ENCODE measurements at regions not wholly inside any gene's neighbourhood (a gene's known extent, or its start where the extent isn't known, plus 50 kb on each side); places are given as distances from the start of the nearest gene placed in this dataset.

DNA sequence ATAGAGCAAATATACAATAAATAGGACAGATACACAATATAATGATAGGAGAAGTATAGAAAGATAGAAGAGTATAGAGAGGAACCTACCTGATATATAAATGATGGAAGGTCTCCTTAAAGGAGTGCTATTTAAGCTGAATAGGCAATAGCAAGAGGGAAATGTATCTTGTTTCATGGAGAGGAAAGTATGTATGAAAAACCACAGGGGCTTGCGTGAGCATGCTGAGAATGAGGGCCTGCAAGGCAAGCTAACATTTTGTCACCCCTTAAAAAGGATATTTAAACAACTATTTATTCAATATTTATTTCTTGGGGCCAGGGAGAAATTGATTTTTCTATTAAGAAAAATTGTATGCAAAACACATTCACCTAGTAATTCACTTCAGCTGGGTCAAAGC, 150.9 kb upstream of the ZRANB2 start:
- Histone ChIP-seq H3K27me3 (no peaks in the 10 kb centered on the region), H3K36me3 (replicated peaks in 1 of 2) (no peaks in the 10 kb centered on the region), H3K9me3 (replicated peaks in 1 of 3) (no peaks in the 10 kb centered on the region), H3K4me1 (replicated peaks in 1 of 2) (no peaks in the 10 kb centered on the region), H3K27ac (no peak overlapping the region), H3K4me3 (no peak overlapping the region)
- WGBS, 4 donors: 85 to 95% (median 92%) methylated on average over 1 of the region's 1 CpG
- intact Hi-C loops (cut with DNase I): no loop called here
- DNase-seq: no peak
- TF ChIP-seq, protein P1, sequence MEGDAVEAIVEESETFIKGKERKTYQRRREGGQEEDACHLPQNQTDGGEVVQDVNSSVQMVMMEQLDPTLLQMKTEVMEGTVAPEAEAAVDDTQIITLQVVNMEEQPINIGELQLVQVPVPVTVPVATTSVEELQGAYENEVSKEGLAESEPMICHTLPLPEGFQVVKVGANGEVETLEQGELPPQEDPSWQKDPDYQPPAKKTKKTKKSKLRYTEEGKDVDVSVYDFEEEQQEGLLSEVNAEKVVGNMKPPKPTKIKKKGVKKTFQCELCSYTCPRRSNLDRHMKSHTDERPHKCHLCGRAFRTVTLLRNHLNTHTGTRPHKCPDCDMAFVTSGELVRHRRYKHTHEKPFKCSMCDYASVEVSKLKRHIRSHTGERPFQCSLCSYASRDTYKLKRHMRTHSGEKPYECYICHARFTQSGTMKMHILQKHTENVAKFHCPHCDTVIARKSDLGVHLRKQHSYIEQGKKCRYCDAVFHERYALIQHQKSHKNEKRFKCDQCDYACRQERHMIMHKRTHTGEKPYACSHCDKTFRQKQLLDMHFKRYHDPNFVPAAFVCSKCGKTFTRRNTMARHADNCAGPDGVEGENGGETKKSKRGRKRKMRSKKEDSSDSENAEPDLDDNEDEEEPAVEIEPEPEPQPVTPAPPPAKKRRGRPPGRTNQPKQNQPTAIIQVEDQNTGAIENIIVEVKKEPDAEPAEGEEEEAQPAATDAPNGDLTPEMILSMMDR (IDR thresholded peaks at IDR 0.05): no peak
- TF ChIP-seq POLR2A (IDR thresholded peaks at IDR 0.05): no peak

DNA sequence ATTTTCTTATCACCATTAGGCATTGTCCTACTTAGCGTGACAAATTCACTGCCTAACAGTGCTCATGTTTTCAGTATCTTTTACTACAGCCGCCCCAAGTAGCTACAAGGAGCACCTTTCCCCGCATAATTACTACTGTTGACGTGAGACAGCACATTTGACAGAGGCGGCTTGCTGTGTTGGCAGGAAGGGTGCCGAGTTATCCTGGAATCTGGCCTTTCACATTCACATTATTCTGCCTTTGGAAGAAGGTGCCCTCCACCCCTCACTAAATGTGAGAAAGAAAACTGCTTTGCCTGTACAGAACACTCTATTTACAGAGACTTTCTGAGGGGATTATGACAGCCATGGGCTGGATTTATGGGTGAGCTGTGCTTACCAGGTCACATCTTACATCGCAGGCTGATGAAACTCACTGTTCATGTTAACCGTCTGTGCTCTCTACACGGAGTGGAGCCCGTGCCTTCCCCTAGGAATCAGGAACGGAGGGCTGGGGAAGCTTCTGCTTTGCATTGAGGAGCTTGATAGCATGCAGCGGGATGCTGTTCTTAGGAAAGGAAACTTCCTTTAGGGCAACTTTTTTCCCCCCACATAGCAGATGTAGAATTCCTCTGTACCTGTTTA, 148.0 kb upstream of the ZRANB2 start:
- intact Hi-C loops (cut with DNase I): no loop called here
- H3K4me3 ChIP-seq: no peak overlapping the region
- H3K27ac ChIP-seq: no peak overlapping the region
- WGBS, 4 donors: 46 to 56% (median 52%) methylated on average over 12 of the region's 12 CpGs
- H3K4me1 ChIP-seq (replicated peaks in 1 of 2): no peaks in the 10 kb centered on the region
- no peak for TF ChIP-seq POLR2A (IDR thresholded peaks at IDR 0.05)
- TF ChIP-seq, protein P1 (IDR thresholded peaks at IDR 0.05): no peak
- no peak for DNase-seq
- H3K9me3 ChIP-seq (replicated peaks in 1 of 3): no peaks in the 10 kb centered on the region
- no peaks in the 10 kb centered on the region for H3K36me3 ChIP-seq (replicated peaks in 1 of 2)
- H3K27me3 ChIP-seq: no peaks in the 10 kb centered on the region

DNA sequence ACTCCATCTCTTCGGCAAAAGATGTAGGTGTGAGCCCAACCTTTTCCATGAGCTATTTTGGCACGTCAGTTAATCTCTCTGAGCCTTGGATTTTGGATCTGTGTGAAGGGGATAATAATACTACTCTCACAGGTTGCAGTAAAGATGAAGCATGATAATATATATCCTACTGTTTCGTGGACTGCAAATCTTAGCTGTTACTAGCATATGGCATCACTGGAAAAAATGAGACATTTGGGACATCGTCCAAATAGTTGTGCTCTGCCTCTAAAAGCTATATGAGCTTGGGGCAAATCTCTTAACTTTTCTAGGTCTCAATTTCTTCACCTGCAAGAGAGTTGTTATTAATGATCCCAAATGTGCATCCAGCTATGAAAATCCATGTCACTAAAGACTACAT, 147.4 kb upstream of the ZRANB2 start:
- Histone ChIP-seq H3K27ac (no peak overlapping the region), H3K27me3 (no peaks in the 10 kb centered on the region), H3K9me3 (replicated peaks in 1 of 3) (no peaks in the 10 kb centered on the region), H3K4me3 (no peak overlapping the region), H3K36me3 (replicated peaks in 1 of 2) (no peaks in the 10 kb centered on the region), H3K4me1 (replicated peaks in 1 of 2) (no peaks in the 10 kb centered on the region)
- no peak for DNase-seq
- WGBS, 4 donors: 73 to 92% (median 78%) methylated on average over 4 of the region's 4 CpGs
- intact Hi-C loops (cut with DNase I): no loop called here
- TF ChIP-seq, protein P1 (IDR thresholded peaks at IDR 0.05): no peak
- no peak for TF ChIP-seq POLR2A (IDR thresholded peaks at IDR 0.05)

DNA sequence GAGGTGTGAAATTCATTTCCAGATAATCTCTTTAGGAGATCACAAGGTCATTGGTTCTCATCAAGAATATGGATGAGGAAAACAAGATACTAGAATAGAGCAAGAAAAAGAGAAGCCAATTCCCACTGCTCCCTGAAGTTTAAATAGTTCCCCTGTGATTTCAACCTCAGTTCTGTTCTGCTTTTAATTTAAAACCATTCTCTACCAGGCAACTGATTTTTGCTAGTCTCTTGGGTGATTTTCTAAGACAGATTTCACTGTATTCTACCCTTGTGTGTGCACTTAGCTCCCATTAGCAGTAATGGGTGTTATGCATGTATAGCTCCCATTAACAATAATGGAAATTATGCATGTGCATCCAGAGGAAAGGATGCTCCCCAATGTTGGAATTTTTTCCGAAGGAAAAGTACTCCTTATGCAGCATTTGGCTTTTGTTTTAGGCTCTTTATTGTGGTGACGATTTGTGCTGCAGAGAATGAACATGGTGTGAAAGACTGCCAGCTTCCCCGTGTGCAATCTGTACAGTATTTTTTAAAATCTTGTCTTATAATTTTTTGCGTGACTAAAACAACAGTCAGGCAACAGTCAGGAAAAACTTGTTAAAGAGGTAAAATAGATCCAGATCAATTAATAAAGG, 144.0 kb upstream of the ZRANB2 start:
- Histone ChIP-seq H3K9me3 (replicated peaks in 1 of 3) (no peaks in the 10 kb centered on the region), H3K4me1 (replicated peaks in 1 of 2) (no peaks in the 10 kb centered on the region), H3K27me3 (no peaks in the 10 kb centered on the region), H3K36me3 (replicated peaks in 1 of 2) (no peaks in the 10 kb centered on the region), H3K4me3 (no peak overlapping the region), H3K27ac (no peak overlapping the region)
- WGBS, 4 donors: 73 to 79% (median 77%) methylated on average over 4 of the region's 4 CpGs
- intact Hi-C loops (cut with DNase I): no loop called here
- no peak for TF ChIP-seq POLR2A (IDR thresholded peaks at IDR 0.05)
- TF ChIP-seq, protein P1 (IDR thresholded peaks at IDR 0.05): no peak
- DNase-seq: no peak

Data from adrenal gland (tissue), 9 donors.